T-helper 22 cell (primary cell): ENCODE measurements at regions not wholly inside any gene's neighbourhood (a gene's known extent, or its start where the extent isn't known, plus 50 kb on each side); places are given as distances from the start of the nearest gene placed in this dataset.

Source experiments
- DNase-seq: peaks from one replicate; pipeline ENCODE4 v3.0.0-alpha.2; 2020; ENCODE audit warnings: low read depth

DNA sequence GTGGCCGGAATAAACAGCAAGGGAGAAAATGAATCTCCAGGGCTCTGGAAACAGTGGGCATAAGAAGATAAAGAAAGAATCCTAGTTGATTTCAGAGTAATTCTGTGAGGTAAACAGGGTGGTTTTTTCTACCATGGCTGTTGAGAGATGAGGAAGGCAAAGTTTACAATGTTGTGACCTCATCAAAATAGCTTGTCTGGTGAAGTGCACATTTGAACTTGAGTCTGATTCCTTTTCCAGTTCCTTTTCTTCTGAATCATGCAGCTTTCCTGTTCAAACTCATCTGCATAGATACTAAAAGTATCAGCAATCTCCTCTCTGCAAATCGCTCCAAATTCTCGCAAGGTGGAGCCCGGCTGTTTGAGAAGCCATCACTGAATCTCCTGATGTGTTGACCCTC is 161.7 kb downstream of the PLPP3 start:
- DNase-seq: no peak

DNA sequence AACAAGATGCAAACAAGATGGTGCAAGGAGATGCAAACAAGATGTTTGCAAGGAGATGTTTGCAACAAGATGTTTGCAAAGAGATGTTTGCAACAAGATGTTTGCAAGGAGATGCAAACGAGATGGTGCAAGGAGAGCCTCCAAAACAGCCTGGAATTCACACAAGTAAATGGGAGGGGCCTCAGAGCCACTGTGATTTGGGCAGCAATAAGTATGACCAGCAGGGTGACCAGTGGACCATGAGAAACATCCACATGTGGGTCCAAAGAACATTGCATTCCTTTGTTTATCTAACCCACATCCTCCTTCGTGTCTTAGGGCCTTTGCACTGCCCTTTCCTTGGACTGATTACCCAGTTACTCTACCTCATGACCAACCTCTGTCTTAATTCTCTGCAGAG is 162.9 kb downstream of the PLPP3 start:
- DNase-seq: no peak

DNA sequence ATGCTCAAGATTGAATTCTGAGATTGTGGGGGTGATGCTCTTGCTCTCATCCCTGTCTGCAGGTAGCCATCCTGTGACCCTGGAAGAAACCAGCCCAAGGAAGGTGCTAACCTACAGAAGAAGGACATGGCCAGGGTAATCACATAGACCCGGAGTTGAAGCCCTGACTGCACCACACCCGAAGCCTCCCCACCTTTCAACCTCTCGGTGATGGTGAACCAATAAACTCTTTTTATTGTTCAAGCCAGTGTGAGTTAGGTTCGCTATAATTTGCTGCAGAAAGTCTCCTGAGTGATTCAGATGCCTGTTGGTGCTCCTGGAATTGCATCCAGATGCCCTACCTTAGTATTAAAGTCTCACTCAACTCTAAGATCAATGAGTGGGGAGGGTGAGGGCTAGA is 163.6 kb downstream of the PLPP3 start:
- no peak for DNase-seq

DNA sequence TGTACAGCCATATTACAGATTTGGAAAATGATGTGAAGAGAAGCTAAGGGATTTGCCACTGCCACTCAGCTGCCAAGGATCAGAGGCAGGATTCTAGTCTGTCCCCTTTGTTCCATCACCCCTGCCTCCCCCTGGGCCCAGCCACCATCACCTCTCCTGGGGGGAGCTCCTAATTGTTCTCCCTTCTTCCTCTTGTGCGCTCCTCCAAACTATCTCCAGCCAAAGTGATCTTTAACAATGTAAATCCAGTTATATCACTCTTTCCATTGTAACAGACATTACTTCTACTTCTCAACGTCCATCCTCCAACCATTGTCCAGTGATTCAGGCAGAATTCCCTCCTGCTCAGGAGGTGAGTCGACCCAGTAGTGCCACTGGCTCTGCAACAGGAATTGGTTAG is 164.1 kb downstream of the PLPP3 start:
- no peak for DNase-seq

DNA sequence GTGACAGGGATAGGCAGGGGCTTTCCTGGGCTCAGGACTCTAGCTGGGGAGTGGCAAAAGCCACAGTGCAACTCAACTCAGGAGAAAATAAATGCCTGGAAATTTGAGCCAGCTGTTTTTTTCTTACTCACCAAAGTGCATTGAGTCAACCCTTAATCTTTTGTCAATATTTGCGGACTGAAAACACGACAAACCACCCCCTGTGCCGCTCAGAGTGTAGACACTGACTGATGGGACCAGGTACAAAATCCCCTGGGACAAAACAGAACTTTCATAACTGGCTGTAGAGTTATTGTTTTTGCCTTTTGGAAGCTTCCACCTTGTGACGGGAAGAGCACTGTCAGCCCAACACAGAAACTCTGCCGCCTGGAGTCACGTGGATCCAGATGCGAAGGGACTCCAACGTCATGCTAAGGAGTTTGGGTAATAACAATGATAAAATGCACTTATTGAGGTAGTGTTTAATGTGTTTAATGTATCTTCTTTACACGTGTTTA is 164.6 kb downstream of the PLPP3 start:
- no peak for DNase-seq

DNA sequence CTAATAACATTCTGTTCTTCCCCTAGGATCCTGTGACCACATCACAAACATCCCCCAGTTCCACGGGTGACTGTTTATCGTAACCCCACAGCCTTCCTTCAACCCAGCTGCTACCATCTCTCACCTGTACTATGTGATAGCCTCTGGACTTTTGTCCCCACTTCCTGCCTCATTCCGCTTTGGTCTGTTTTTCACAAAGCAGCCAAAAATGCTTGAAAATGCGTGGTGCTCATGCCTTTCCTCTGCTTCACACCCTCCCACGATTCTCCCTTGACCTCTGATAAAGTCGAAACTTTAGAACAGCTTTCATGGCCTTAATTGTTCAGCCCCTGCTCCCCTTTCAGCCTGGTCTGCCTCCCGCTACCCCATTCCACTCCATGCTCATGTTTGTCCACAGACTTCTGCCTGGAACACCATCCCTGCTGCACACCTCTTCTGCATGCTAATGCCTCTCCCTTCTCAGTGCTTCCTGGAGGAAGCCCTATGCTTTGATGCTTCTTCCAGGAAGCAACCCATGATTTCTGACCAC is 165.6 kb downstream of the PLPP3 start:
- no peak for DNase-seq

DNA sequence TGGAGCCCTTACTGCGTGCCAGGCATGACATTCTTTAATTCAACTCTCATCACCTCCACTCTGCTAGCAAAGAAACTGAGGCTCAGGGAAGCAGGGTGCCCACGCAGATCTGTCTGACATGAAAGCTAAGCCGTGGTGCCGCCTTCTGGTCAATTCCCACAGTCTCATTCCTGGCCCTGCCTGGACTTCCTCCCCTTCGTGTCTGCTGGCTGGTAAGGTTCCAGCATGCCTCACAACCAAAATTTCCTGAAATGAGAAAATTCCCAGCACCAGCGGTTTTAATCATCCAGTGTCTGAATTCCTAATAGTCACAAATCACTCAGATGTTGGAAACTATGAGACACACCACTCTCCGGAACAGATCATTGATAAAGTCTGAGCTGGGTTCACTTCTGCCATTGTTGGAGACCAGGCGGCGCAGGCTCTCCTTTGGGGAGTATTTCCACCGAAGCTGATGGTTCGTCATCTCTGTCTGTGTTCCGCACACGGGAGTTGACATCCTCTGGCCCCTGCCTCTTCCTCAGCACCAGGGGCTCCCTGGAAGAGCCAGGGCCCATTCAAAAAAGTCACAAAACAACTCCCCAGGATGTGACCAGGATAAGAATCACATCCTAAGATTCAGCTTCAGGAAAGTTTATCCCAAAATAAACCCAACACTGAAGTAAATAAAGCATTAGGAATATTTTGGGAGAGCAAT is 167.7 kb downstream of the PLPP3 start:
- no peak for DNase-seq

DNA sequence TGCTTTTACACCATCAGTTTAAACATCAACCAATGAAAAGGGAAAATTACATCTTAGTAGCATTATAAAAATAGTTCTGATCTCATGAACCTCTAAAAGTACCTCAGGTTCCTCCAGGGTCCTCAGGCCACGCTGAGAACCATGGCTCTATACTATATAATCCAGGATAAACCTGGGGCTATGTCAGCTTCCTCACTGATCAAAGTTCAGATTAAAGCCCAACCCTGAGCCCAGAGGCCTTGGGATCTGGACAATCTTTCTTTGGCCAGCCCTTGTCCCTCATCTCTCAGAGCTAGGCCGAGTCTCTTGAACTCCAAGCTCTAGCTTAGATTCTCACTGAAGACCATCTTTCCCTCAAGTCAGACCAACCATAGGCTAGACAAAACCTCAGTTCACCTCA is 168.3 kb downstream of the PLPP3 start:
- no peak for DNase-seq

DNA sequence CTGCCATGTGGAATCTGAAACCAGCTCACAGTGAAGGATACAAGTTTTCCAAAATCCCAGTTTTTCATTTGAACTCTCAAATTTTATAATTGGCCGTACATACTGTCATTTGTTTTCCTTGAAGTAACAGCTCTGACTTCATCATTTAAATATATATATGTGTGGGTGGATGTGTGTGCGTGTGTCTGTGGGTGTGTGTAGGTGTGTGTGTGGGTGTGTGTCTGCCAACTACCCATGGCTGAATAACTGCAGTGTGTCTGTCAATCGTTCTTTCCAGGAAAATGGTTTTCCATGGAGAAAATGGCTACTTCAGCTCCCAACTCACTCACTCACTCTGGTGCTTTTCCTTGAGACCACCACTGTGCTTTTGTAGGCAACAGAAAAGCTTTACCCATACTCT is 169.0 kb downstream of the PLPP3 start:
- no peak for DNase-seq

DNA sequence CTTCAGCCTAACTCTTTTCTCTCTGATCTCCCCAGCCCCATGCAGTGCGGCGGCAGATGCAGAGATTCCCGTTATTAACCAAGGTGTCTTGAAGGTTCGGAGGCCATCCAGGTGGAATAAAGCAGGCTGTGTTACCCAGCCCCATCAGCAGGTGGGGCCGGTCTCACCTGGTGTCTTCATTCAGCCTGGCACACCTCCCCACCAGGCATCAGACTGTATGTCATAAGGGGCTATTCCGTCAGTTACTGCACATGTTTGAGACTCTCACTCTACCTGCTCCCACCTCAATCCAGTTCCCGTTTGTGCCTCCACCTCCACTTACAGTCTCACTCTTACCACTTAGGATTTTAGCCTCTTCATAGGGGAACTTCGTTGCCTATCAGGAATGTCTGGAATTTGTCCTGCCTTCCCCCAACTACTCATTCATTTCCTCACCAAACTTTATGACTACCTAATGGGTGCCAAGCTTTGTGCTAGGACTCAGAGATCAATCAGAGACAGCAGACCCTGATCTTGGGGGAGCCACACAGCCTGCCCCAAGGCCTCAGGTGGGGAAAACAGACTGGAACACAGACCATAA is 170.2 kb downstream of the PLPP3 start:
- no peak for DNase-seq

DNA sequence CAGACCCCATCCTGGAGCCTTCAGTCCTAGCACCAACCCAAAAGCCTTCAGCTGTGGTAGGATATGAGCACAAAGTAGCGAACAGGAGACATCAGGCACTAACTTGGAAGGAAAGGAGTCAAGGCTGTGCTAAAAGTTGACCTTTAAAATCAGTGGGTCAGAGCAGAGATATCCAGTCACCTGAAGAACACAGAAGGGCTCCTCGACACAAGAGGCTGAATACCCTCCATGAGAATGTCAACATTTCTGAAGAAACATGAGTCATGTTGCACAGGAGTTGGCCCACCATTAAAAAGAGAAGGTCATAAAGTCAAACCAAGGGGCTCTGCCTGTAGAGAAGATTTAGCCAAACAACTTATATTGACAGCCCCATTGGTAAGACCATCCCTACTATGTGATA is 172.5 kb downstream of the PLPP3 start:
- no peak for DNase-seq

DNA sequence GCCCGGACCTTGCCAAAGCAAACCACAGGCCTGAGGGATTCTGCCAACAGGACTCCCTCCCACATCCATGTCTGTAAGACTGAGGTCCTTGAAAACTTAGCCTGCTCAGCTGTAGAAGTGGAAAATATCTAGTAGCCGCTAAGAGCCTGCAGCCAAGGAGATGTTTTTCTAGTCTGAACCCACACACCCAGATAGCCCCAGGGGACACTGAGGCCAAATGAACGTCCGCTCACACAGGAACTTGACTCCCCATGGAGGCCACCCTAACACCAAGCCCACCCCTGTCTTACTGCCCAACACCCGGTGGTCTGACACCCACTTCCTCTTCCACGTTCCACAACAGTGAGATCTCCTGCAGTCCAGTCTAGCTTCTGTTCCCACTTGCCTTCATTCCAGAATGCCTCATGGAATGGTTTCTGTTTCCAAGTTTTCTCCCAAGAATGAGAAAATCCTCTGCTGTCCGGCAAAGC is 174.8 kb downstream of the PLPP3 start:
- no peak for DNase-seq

DNA sequence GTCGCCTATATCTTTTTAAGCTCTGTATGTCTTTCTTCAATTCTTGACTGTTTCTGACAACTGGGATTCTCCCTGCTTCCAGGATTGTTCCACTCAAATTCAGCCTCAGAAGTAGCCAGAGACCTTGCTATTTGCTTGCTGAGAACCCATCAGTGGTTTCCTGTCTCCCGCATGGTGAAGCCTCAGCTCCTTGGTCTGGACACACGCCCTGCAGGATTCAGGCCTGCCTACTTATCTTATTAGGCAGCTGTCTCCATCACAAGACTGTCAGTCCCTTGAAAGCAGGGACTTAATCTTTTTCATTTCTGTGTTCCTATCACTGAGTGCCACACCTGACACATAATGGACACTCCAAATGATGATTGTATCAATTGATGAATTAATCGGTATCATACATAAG is 175.3 kb downstream of the PLPP3 start:
- DNase-seq: no peak

DNA sequence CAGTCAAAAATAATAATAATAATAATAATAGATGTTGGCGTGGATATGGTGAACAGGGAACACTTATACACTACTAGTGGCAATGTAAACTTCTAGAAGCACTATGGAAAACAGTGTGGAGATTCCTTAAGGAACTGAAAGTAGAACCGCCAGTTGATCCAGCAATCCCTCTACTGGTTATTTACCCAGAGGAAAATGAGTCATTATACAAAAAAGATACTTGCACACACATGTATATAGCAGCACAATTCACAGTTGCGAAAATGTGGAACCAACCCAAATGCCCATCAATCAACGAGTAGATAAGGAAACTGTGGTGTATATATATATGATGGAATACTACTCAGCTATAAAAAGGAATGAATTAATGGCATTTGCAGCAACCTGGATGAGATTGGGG is 176.0 kb downstream of the PLPP3 start:
- DNase-seq: no peak

DNA sequence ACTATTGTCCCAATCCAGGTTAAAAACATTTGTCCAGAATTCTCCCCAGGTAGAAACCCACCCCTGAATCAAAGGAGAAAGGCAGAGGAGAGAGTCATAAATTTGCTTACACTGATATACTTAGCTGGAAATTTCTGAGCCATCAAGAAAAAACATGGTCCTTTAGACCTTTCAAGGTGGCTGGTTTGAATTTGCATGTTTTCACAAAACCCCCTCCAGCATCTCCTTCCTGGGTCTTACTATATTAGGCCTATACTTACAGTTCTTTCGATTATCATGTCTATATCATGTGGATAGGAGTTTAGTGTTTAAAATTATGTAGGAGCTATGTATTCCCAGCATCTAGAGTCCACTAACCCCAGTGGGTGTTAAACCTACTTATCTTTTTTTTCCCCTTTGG is 178.2 kb downstream of the PLPP3 start:
- no peak for DNase-seq

DNA sequence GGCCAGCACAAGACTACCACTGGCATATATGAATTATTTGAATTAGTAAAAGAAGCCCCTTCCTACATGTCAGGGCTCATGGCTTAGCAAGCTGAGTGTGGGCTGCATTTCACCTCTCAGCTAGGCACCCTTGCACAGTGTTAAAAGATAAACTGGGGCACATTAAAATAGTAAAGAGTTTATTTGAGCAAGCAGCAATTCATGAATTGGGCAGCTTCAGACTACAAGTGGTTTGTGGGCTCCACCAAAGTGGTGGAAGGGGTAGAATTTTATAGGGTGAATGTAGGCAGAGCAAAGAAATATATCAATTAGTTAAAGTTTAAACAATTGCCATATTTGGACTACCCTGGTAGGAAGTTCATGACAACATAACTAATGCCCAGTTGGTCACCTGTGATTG is 178.8 kb downstream of the PLPP3 start:
- no peak for DNase-seq

DNA sequence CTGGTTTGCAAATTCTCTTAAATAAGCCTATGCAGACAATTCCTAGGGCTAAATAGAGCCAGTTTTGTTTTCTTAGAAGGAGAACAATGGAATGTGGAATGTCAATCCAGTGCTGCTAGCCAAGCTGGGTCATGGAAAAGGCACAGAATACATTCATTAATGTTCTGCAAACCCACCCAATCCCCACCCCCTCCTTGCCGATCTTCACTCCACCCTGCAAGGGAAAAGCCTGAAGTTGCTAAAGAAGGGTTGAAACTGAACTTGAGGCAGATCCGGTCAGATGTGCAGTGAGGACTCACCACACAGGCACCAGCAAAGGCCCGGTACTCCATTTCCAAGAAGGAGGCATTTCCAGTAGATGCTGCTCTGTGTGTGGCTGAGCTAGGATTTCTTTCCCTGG is 179.6 kb downstream of the PLPP3 start:
- no peak for DNase-seq

DNA sequence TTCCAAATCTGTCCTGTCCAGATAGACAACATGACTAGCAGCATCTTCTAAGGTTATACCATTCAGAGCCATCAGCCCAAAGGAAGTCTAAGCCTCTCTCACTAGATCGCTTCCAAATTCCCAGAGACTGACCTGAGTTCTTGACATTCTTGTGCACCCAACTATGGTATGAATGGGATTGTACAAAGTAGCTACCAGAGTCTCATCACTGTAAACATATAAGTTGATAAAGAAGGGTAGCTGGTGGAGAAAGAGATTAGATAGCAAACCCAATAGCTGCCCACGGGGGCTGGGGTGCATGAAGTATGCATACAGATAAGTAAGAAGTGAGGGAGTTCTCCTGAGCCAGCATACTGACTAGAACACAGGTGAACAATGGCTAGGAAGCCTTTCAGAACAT is 180.0 kb downstream of the PLPP3 start:
- no peak for DNase-seq

DNA sequence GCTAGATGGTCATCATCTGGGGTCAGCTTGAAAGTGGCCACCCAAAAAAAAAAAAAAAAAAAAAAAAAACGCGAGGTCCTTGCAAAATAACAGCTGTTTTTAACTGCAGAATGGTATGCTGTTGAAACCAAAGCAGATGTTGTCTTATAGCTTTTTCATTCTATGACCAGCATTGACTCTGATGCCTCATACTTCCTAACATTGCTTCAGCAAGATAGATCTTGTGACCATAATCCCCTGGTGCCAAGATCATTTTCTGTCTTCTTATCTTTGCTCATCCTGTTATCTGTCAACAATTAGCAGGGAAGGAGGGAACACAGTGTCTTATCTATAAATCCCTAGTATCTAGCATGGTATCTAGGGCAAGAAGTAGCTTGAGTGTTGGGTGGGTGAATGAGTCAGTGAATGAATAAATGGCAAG is 181.5 kb downstream of the PLPP3 start:
- no peak for DNase-seq

DNA sequence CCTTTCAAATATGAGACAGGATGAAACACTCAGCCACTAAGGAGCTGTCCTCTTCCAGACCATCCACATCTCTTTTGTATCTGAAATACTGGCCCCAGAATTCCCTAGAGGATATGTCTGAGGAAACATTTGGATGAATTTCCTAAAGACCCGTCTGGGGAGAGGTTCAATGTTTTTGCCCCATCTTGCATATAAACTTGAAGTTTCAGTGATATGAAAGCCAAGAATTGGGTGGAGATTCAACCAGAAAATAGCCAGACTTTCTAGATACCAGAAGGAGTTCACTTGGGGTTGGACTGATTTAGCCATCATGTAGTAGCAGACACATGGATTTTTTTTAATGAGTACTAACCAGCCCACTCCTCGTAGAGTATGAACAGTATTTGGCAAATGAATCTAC is 182.0 kb downstream of the PLPP3 start:
- no peak for DNase-seq

DNA sequence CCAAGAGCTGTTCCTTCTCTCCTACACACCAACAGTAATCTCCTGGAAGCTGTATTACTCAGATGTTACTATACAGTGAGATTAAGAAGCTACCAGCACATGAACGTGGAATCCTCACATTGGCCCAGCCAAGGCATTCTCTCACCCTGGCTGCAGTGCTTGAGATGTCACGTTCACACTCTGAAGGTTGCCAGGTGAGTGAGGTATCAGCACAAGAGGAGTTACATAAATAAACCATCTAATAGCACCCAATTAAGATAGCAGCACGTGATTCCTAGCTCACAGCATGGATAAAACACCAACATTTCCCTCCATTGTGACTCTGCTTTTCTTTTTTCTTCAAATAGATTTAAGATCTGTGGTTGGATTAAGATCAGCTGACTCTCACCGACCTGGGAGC is 182.8 kb downstream of the PLPP3 start:
- no peak for DNase-seq

DNA sequence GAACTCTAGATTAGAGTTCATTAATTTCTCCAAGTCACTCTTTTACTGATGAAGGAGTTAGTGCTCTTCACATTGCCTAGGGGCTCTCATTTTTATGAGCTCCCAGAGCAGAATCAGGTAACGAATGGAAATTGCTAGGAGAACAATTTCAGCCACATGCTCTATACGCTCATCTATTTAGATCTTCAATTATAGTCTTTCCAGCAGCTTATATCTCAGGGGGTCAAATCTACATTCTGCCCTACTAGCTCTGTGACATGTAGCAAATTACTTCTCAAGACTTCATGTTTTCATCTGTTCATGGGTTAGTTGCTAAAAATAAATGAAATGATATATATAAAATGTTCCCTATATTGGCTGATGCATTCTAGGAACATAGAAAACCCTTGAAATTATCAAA is 183.6 kb downstream of the PLPP3 start:
- DNase-seq: no peak

DNA sequence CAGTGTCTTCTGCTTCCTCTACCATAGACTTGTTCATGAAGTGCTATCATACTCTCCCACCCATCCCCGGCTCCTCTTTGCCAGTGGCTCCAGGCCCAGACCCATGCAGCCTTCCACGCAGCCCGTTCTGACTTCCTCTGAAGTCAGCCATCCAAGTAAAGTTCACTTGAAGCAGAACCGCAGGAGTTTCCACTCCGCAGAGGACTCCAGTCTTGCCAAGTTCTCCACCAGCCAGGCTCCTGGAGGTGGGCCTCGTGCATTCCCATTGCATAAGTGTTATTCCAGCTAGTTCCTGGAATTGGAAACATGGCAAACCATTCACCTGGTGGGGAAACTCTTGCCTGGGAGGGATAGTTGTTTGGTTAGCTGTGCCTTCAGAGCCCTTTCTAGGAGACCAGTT is 185.1 kb downstream of the PLPP3 start:
- DNase-seq: no peak
